ENCODE measurements at regions not wholly inside any gene's neighbourhood (a gene's known extent, or its start where the extent isn't known, plus 50 kb on each side); places are given as distances from the start of the nearest gene placed in this dataset.
"Not testable (repeated sequence)": the region's sequence is repeated elsewhere in the genome, so short reads cannot be mapped to it uniquely, and the experiment has no call there.

GRCh38 chr4:66545301-66545700 is 875.0 kb upstream of the EPHA5 start:
- not testable (repeated sequence) for TF ChIP-seq TCF7L2 (IDR thresholded peaks at IDR 0.05; ENCODE audit: low read depth, low read length); ZSCAN22 (CRISPR knock-in tag; IDR thresholded peaks at IDR 0.05)
- TF ChIP-seq, protein P1, sequence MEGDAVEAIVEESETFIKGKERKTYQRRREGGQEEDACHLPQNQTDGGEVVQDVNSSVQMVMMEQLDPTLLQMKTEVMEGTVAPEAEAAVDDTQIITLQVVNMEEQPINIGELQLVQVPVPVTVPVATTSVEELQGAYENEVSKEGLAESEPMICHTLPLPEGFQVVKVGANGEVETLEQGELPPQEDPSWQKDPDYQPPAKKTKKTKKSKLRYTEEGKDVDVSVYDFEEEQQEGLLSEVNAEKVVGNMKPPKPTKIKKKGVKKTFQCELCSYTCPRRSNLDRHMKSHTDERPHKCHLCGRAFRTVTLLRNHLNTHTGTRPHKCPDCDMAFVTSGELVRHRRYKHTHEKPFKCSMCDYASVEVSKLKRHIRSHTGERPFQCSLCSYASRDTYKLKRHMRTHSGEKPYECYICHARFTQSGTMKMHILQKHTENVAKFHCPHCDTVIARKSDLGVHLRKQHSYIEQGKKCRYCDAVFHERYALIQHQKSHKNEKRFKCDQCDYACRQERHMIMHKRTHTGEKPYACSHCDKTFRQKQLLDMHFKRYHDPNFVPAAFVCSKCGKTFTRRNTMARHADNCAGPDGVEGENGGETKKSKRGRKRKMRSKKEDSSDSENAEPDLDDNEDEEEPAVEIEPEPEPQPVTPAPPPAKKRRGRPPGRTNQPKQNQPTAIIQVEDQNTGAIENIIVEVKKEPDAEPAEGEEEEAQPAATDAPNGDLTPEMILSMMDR (CRISPR knock-in tag; IDR thresholded peaks at IDR 0.05), result not testable (repeated sequence)

All from HepG2 (cell line).